H9 (cell line): ENCODE measurements at regions not wholly inside any gene's neighbourhood (a gene's known extent, or its start where the extent isn't known, plus 50 kb on each side); places are given as distances from the start of the nearest gene placed in this dataset.

Experiments used
- DNase-seq: peaks from one replicate; pipeline ENCODE4 v3.0.0-alpha.2; 2017
- H2AFZ ChIP-seq: one replicate; pipeline ENCODE4 v1.6.1; 2013; ENCODE audit warnings: mild to moderate bottlenecking, low read length, control low read depth, moderate library complexity
- H2AK5ac ChIP-seq: 2 replicates; pipeline ENCODE4 v1.6.1; 2013; ENCODE audit warnings: low read length, control low read depth, mixed read lengths; ENCODE audit not compliant: insufficient read length
- H2BK120ac ChIP-seq: one replicate; pipeline ENCODE4 v1.6.1; 2013; ENCODE audit warnings: low read depth, mild to moderate bottlenecking, low read length, control low read depth, inconsistent platforms; ENCODE audit not compliant: poor library complexity, severe bottlenecking
- H2BK12ac ChIP-seq: 2 replicates; pipeline ENCODE4 v1.6.1; 2013; ENCODE audit warnings: low read length, control low read depth, mixed read lengths, low read depth; ENCODE audit not compliant: insufficient read length
- H2BK15ac ChIP-seq: 2 replicates; pipeline ENCODE4 v1.6.1; 2013; ENCODE audit warnings: low read depth, low read length, control low read depth
- H2BK20ac ChIP-seq: one replicate; pipeline ENCODE4 v1.6.1; 2013; ENCODE audit warnings: low read depth, mild to moderate bottlenecking, low read length, control low read depth, inconsistent platforms; ENCODE audit not compliant: poor library complexity, severe bottlenecking
- H2BK5ac ChIP-seq: 2 replicates; pipeline ENCODE4 v1.6.1; 2013; ENCODE audit warnings: low read length, control low read depth, mixed read lengths; ENCODE audit not compliant: insufficient read length
- H3K14ac ChIP-seq: 2 replicates; pipeline ENCODE4 v1.6.1; 2013; ENCODE audit warnings: low read length, control low read depth; ENCODE audit not compliant: insufficient read depth
- H3K18ac ChIP-seq: 2 replicates; pipeline ENCODE4 v1.6.1; 2013; ENCODE audit warnings: low read depth, mild to moderate bottlenecking, mixed read lengths, low read length, control low read depth; ENCODE audit not compliant: insufficient read length
- H3K23ac ChIP-seq: 2 replicates; pipeline ENCODE4 v1.6.1; 2013; ENCODE audit warnings: low read length, control low read depth, mixed read lengths, low read depth; ENCODE audit not compliant: insufficient read length
- H3K23me2 ChIP-seq: 2 replicates; pipeline ENCODE4 v1.6.1; 2013; ENCODE audit warnings: low read depth, mild to moderate bottlenecking, mixed read lengths, low read length, control low read depth; ENCODE audit not compliant: insufficient read length, poor library complexity, severe bottlenecking
- H3K27ac ChIP-seq: 2 replicates; pipeline ENCODE4 v1.5.1; 2013; ENCODE audit warnings: low read length, control low read depth, mixed read lengths, low read depth; ENCODE audit not compliant: insufficient read length
- H3K27me3 ChIP-seq: 2 replicates; pipeline ENCODE4 v1.6.1; 2013; ENCODE audit warnings: low read length, control low read depth, inconsistent platforms; ENCODE audit not compliant: insufficient read depth
- H3K4ac ChIP-seq: 2 replicates; pipeline ENCODE4 v1.6.1; 2013; ENCODE audit warnings: low read depth, mild to moderate bottlenecking, control low read depth, inconsistent platforms, low read length, moderate library complexity
- H3K4me1 ChIP-seq: 2 replicates; pipeline ENCODE4 v1.6.1; 2013; ENCODE audit warnings: low read length, control low read depth, inconsistent platforms; ENCODE audit not compliant: insufficient read depth
- H3K4me2 ChIP-seq: 2 replicates; pipeline ENCODE4 v1.6.1; 2013; ENCODE audit warnings: low read length, control low read depth, mixed read lengths; ENCODE audit not compliant: insufficient read length, insufficient read depth
- H3K56ac ChIP-seq: 2 replicates; pipeline ENCODE4 v1.6.1; 2013; ENCODE audit warnings: low read depth, mild to moderate bottlenecking, mixed read lengths, low read length, control low read depth; ENCODE audit not compliant: insufficient read length
- H3K79me1 ChIP-seq: 2 replicates; pipeline ENCODE4 v1.6.1; 2013; ENCODE audit warnings: low read depth, mild to moderate bottlenecking, moderate library complexity, low read length, control low read depth, inconsistent platforms; ENCODE audit not compliant: insufficient read depth, poor library complexity, severe bottlenecking
- H3K79me2 ChIP-seq: 2 replicates; pipeline ENCODE4 v1.6.1; 2013; ENCODE audit warnings: low read length, control low read depth, inconsistent platforms; ENCODE audit not compliant: insufficient read depth
- H3K9ac ChIP-seq: 2 replicates; pipeline ENCODE4 v1.6.1; 2013; ENCODE audit warnings: low read length, control low read depth, mixed read lengths; ENCODE audit not compliant: insufficient read length; ENCODE audit errors: extremely low read depth
- H3K9me3 ChIP-seq: one replicate; pipeline ENCODE4 v1.6.1; 2013; ENCODE audit warnings: low read depth, low read length, inconsistent platforms; ENCODE audit not compliant: control insufficient read depth
- H3T11ph ChIP-seq: one replicate; pipeline ENCODE4 v1.6.1; 2013; ENCODE audit warnings: mild to moderate bottlenecking, low read length, control low read depth, inconsistent platforms
- H4K20me1 ChIP-seq: one replicate; pipeline ENCODE4 v1.6.1; 2013; ENCODE audit not compliant: control insufficient read depth, insufficient read length, insufficient read depth
- H4K5ac ChIP-seq: 2 replicates; pipeline ENCODE4 v1.6.1; 2013; ENCODE audit warnings: low read depth, mild to moderate bottlenecking, mixed read lengths, low read length, control low read depth; ENCODE audit not compliant: insufficient read length
- H4K8ac ChIP-seq: replicated peaks from 2 replicates; pipeline ENCODE4 v1.6.1; 2013; ENCODE audit warnings: low read length, control low read depth, mixed read lengths, low read depth; ENCODE audit not compliant: insufficient read length
- H4K91ac ChIP-seq: 2 replicates; pipeline ENCODE4 v1.6.1; 2013; ENCODE audit warnings: low read depth, mild to moderate bottlenecking, moderate library complexity, mixed read lengths, low read length, control low read depth; ENCODE audit not compliant: insufficient read length
- H3K27ac Mint-ChIP-seq, 3 experiments: 2 replicates in 2 of 3; 3 replicates in 1 of 3; pipeline ENCODE4 v1.8.0; 2020 to 2021; ENCODE audit warnings: mixed read lengths in 3 of 3, mild to moderate bottlenecking in 1 of 3, moderate library complexity in 1 of 3
- H3K27me3 Mint-ChIP-seq: 2 replicates; pipeline ENCODE4 v1.8.0; 2021; ENCODE audit warnings: low read depth, mild to moderate bottlenecking, moderate library complexity, mixed read lengths
- H3K36me3 Mint-ChIP-seq, 3 experiments: 2 replicates in 2 of 3; 3 replicates in 1 of 3; pipeline ENCODE4 v1.8.0; 2020 to 2021; ENCODE audit warnings: low read depth in 3 of 3, mixed read lengths in 3 of 3; ENCODE audit not compliant: insufficient read depth in 1 of 3
- H3K4me1 Mint-ChIP-seq, 2 experiments: 2 replicates each; pipeline ENCODE4 v1.8.0; 2020; ENCODE audit warnings: mixed read lengths in 2 of 2
- H3K4me3 Mint-ChIP-seq, 2 experiments: 2 replicates in 1 of 2; 3 replicates in 1 of 2; pipeline ENCODE4 v1.8.0; 2020 to 2021; ENCODE audit warnings: mild to moderate bottlenecking in 2 of 2, mixed read lengths in 2 of 2, moderate library complexity in 1 of 2
- H3K9me3 Mint-ChIP-seq, 2 experiments: 2 replicates in 1 of 2; 3 replicates in 1 of 2; pipeline ENCODE4 v1.8.0; 2020; ENCODE audit warnings: mild to moderate bottlenecking in 2 of 2, mixed read lengths in 2 of 2, moderate library complexity in 1 of 2
- WGBS: extraction: QIAGEN DNeasy Blood & Tissue Kit; methylation state at CpG from one replicate; pipeline ENCODE4 v1.1.7; 2013; ENCODE audit warnings: missing lambda C conversion rate, low lambda C conversion rate, mixed read lengths; ENCODE audit not compliant: insufficient read length; ENCODE audit errors: extremely low coverage; 5-methylcytosine and 5-hydroxymethylcytosine counted together
- TF ChIP-seq, protein P1 (sequence below): fragments of 200-600 bp; sonication (generic); conservative IDR thresholded peaks from 3 replicates; pipeline ENCODE4 v1.8.0; 2021; ENCODE audit warnings: antibody characterized with exemption, mild to moderate bottlenecking

DNA sequence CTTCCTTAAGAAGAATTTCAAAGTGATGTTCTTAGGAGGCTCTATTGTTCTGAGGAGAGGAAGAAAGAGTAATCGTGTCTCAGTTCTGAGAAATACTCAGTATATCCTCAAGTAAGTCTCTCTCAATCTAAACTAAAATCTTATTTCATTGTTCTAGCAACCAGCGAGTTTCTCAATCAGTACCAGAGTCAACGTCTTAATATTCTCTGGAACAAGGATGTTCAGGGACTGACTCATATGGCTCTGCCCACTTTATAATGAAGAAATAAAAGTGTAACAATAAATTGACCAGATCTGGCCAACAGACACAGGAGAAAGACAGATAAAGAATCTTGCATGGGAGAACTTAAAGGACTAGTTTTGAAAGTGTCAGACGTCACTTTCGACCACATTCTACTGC, 469.8 kb upstream of the FLRT2 start:
- no CpG with 5 or more reads among the region's 5 CpGs for WGBS
- Histone ChIP-seq H3K4me1 (no peaks in the 10 kb centered on the region), H3K14ac (no peak overlapping the region), H3K9me3 (peaks cover 2% of the 10 kb centered on the region), H3K23me2 (no peaks in the 10 kb centered on the region), H2BK5ac (no peak overlapping the region), H3K18ac (no peak overlapping the region), H3K23ac (no peak overlapping the region), H3K79me2 (no peaks in the 10 kb centered on the region), H3K9ac (no peak overlapping the region), H3K27me3 (no peaks in the 10 kb centered on the region), H3T11ph (no peak overlapping the region), H2BK120ac (no peak overlapping the region), H4K20me1 (no peaks in the 10 kb centered on the region), H2BK20ac (no peak overlapping the region), H3K79me1 (no peaks in the 10 kb centered on the region), H4K8ac (no peak overlapping the region), H2BK15ac (no peak overlapping the region), H3K4ac (no peak overlapping the region), H4K5ac (no peak overlapping the region), H2AFZ (no peak overlapping the region), H2AK5ac (no peak overlapping the region), H4K91ac (no peak overlapping the region), H3K56ac (no peak overlapping the region), H3K27ac (no peak overlapping the region), H2BK12ac (no peak overlapping the region), H3K4me2 (no peak overlapping the region)
- Mint-ChIP-seq H3K36me3 (peaks cover 0 to 6% (median 5%) of the 10 kb centered on the region in 3 experiments; a peak in 5 of 7 replicates), H3K27ac (no peak overlapping the region), H3K4me3 (no peak overlapping the region), H3K27me3 (no peaks in the 10 kb centered on the region), H3K4me1 (no peaks in the 10 kb centered on the region), H3K9me3 (peaks cover 6 to 9% of the 10 kb centered on the region in 2 experiments)
- TF ChIP-seq, protein P1, sequence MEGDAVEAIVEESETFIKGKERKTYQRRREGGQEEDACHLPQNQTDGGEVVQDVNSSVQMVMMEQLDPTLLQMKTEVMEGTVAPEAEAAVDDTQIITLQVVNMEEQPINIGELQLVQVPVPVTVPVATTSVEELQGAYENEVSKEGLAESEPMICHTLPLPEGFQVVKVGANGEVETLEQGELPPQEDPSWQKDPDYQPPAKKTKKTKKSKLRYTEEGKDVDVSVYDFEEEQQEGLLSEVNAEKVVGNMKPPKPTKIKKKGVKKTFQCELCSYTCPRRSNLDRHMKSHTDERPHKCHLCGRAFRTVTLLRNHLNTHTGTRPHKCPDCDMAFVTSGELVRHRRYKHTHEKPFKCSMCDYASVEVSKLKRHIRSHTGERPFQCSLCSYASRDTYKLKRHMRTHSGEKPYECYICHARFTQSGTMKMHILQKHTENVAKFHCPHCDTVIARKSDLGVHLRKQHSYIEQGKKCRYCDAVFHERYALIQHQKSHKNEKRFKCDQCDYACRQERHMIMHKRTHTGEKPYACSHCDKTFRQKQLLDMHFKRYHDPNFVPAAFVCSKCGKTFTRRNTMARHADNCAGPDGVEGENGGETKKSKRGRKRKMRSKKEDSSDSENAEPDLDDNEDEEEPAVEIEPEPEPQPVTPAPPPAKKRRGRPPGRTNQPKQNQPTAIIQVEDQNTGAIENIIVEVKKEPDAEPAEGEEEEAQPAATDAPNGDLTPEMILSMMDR, result no peak
- no peak for DNase-seq
